ENCODE measurements at regions not wholly inside any gene's neighbourhood (a gene's known extent, or its start where the extent isn't known, plus 50 kb on each side); places are given as distances from the start of the nearest gene placed in this dataset.

DNA sequence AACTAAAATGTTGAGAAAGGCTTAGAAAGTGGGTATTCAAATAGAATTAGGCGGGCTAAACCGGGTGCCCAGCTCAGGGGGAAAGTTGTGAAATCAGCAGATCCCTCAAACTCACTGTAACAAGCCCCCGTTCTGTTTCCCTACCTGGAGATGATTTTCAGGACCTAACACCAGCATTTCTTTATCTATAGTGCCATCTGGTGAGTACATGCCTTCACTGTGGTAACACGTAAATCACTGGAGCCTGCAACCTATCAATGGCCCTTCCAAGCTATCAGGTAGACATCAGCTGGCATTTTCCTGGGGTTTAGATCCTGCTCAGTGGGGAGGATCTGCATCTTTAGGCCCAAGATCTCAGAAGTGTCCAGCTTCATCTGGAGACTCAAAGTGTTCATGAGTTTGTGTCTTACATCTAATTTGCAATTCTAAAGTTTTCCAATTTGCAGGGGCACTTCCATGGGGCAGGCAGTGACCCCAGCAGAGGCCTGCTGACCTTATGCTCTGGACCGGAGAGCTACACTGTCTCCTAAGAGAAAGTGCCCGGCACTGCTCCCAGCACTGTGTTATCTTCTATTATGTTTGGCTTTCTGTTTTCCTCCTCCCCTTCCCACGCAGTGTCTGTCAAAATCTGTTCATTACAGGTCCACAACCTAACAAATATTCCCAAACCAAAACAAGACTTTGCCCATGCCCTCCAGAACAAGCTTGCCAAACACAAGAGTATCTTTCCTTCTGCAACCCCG is 132.5 kb downstream of the LSM5 start:
- FAIRE-seq (no peak), DNase-seq (ENCODE audit: extremely low spot score, insufficient read length, low read depth) (no peak)

DNA sequence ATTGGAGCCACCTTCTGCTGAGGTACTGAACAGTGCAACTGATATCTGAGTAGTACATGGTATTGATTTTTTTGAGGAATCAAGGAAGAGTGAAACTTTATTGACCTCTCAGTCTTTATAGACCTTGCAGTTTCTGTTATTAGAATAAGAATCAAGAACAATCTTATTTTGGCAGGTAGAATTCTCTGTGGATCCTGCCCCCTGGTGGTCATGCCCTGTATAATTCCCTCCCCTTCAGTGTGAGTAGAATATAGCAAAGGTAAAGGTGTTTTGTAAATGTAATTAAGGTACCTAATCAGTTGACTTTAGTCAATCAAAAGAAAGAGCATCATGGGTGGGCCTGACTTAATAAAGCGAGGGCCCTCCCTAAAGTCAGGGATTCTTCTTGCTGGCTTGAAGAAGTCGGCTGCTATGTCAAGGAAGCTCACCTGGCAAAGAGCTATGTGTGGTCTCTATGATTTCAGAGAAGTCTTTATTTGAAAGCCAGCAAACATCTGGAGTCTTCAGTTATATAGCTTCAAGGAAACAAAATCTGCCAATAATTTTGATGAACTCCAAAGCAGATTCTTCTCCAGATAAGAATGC is 142.8 kb downstream of the LSM5 start:
- FAIRE-seq (peak; percentile 73), DNase-seq (ENCODE audit: extremely low spot score, insufficient read length, low read depth) (peak; percentile 11)

DNA sequence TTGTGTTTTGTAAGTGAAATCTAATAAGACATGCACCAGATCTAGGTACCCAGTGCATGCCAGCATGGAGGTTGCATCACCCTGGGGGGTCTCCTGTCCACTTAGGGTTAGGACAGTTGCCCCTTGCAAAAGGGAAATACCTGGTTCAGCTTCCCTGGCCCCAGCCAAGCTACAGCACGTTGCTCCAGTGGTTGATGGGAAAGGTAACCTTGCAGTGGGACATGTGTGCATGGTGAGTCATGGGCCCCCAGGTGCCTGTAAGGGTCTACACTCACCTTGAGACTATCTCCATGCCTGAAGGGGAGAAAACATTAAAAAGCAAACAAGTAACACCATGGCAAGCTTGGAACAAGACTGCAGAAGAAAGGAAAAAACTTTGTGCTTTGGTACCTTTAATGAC is 143.9 kb downstream of the LSM5 start:
- FAIRE-seq (no peak), DNase-seq (ENCODE audit: extremely low spot score, insufficient read length, low read depth) (no peak)

DNA sequence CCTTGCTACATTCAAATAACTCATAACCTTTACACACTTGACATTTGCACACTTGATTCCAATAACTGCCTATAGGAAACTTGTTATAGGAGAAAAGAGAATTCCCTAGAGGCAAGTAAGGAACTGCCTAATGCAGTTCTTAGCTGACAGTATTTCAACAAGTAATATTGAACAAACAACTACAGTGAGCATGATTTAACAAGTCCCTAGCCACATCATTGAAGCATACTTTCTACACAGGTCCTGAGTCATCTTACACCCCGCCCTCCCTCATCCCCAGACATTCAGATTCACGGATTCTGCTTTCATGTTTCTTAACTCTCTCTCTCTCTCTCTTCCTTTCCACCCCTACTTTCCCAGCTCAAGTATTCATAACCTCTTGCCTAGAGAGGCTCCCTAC is 153.5 kb downstream of the LSM5 start:
- FAIRE-seq (no peak), DNase-seq (ENCODE audit: extremely low spot score, insufficient read length, low read depth) (no peak)

DNA sequence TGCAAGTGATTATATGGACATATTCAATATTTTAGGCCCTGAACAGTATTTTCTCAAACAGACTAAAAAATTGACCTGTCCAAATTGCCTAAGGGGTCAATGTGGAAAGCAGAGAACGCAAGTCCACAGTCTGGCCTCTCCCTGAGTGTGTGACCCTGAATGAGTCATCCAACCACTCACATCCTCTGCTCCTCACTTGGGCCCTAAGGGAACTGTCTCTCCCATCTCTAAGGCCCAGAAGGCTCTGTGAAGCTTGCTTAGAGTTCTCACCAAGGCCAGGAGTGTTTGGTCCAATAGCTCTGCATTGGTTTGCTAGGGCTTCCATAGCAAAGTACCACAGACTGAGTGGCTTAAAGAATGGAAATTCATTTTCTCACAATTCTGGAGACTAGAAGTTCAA is 155.1 kb downstream of the LSM5 start:
- DNase-seq (ENCODE audit: extremely low spot score, insufficient read length, low read depth) (no peak), FAIRE-seq (no peak)

DNA sequence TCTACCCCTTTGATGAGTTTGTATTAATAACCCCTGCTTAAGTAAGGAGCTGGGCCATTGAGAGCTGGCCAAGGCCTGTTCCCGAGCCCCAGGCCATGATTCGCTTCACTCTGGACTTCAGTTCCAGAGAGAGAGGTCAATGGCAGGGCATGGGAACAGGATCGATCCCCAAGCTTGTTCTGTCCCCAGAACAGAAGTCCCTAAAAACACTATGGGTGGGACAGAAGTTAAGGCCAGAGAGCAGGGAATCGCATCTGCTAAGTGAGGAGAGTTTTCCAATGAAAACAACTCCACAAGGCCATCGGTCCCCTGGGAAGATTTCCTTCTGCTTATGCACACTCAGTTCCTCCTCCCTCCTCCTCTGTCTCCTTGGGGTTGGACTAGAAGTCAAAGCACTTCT is 159.6 kb downstream of the LSM5 start:
- FAIRE-seq (no peak), DNase-seq (ENCODE audit: extremely low spot score, insufficient read length, low read depth) (no peak)

DNA sequence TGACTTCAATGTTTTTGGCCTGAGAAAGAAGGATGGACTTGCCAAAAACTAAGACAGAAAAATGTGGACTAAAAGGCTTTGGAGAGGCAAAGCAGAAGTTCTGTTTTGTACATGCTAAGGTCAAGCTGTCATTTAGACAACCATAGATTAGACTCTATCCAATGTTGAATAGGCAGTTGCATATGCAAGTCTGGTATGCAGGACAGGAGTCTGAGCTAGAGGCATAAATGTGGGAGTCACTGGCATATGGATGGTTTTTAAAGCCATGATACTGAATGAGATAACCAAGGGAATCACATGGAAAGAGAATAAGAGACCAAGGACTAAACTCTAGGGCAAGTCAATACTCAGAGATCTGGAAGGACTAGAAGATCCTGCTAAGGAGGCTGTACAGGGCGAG is 164.1 kb downstream of the LSM5 start:
- FAIRE-seq: no peak
- no peak for DNase-seq (ENCODE audit: extremely low spot score, insufficient read length, low read depth)

DNA sequence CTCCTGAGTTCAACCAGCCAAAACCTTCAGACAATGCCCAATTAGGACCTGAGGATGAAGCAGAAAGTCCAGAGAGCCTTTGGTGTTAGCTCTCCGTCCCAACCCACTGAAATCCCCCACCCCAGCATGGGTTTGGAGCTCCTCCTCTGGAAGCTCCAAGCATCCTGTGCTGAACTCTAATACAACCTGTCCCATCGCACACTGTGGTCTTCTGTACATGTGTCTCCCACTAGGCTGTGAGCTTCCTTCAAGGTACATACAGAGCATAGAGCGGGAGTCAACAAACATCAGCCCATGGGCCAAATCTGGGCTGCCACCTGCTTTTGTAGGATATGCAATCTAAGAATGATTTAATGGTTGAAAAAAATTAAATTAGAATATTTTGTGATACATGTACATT is 166.5 kb downstream of the LSM5 start:
- DNase-seq (ENCODE audit: extremely low spot score, insufficient read length, low read depth): no peak
- FAIRE-seq: no peak

DNA sequence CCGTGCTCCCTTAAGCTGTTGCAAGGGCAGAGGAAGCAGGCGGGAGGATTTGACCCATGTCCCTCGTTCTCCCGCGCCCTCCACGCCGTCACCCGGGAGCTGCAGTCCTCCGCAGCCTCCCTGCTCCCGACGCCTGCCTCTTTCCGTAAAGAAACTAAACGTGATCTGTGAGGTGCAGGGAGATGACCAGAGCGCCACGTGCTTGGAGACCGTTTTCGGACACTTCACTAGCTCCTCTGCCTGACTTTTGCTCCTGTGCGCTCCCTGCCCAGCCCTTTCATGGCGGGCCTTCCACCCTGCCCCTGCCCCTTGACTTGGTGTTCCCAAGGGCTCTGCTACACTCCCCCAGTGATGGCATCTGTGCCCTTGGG is 171.2 kb downstream of the LSM5 start:
- FAIRE-seq: no peak
- no peak for DNase-seq (ENCODE audit: extremely low spot score, insufficient read length, low read depth)

DNA sequence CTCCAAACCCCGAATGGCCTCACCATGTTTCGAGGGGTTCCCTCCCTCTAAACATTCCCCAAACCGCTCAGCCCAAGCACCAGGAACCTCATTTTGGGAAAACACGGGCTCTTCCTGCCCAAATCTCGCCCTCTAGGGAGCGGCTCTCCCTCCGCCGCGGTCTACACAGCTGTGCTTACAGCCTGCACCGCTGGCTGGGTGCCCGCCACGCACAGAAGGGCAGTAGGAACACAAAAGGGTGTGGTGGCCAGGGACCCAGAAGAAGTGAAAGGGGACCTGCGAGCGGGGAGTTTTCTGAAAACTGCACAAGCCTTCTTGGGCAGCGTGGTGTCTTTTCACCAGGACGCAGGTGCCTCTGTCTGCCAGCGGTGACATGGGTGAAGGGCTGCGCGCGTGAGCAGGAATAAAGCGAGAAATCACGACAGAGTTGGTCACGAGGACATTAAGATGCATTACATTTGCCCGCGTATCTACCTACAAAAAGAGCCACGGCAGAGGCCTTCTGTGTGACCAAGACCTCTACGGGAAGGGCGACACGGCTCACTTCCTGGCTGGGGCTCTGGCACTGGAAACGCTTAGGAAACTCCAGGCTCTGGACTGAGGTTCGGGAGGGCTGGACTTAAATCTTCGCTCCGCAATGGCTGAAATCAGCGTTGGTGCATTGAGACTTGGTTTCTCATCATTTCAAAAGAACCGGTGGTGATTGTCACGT is 171.7 kb downstream of the LSM5 start:
- FAIRE-seq: no peak

DNA sequence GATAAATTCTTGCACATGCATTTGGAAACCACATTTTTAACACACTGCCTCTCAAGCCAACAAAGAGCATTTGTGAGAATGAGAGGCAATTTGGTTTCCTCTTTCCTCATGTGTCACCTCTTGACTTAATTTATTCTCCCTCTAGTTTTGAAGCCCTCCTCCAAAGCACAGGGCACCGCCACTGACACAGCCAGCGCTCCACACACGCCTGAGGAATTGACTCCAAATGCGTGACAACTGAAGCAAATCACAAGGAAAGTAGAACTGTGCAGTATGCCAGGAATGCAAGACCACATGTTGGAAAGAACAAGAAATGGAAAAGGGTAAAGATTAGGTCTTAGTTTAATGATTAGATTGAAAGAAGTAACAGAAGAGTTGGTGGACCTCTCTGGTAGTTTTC is 173.3 kb downstream of the LSM5 start:
- FAIRE-seq: no peak

More for the DNA sequence above, 171.7 kb downstream of the LSM5 start:
- DNase-seq (ENCODE audit: extremely low spot score, insufficient read length, low read depth): no peak

DNA sequence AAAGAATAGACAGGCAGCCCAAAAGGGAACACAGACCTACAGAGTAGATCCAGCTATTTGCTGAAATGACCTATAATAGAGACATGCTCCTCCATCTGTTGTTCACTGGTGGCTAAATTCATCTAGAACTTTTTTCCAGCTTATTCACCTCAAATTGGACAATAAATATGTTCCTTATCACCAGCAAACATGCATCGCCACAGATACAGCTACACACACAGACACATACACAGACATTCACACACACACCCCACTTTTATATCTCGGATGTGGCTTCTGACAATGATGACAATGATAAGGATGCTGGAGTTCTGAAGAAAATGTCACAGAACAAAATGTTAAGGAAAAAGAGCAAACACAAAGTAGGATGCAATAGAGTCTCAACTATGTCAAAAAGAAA is 175.4 kb downstream of the LSM5 start:
- no peak for DNase-seq (ENCODE audit: extremely low spot score, insufficient read length, low read depth)

More for the DNA sequence above, 173.3 kb downstream of the LSM5 start:
- DNase-seq (ENCODE audit: extremely low spot score, insufficient read length, low read depth): no peak

DNA sequence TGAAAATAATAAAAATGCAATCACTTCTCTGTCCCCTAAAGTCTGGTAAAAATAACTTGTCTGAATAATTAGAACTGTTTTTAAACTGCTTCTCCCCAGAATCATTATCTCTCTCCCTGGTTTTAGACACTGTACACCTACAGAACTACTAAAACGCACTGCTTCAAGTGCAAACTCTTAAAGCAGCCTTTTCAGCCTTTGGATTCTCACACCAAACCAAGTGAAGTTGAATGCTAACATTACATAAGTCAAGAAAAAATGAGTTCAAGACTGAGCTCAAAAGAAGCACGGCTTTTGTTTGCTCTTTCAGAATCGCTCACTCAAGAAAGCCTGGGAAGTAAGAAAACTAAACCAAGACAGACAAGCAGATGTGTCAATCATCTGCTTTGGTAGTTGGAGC is 188.8 kb downstream of the LSM5 start:
- DNase-seq (ENCODE audit: extremely low spot score, insufficient read length, low read depth) (no peak), FAIRE-seq (no peak)

More for the DNA sequence above, 175.4 kb downstream of the LSM5 start:
- no peak for FAIRE-seq

DNA sequence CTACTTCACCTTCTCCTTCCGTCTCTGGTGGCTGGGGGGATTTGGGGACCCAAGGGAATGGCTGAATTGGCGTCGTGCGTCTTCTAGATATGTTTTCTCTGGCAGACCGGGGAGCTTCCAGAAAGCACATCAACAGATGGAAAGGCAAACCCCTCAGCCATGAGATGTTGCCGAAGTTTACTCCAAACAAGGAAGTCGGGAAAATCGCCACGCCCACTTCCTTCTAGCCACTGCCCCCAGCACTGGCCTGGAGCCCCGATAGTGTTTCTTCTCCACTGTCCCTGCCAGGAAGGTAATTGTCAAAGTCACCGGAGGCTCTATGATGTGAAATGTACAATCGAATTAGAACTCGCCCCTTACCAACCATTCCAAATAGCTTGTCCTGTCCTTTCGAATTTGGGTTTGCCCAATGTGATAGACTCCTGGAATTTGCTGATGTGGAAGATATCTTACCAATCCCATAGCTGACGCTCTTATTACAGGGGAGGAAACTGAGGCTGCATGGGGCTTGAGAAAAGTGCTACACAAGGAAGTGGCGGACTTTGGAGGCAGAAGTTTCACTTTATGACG is 191.0 kb downstream of the LSM5 start:
- DNase-seq (ENCODE audit: extremely low spot score, insufficient read length, low read depth) (no peak), FAIRE-seq (no peak)

DNA sequence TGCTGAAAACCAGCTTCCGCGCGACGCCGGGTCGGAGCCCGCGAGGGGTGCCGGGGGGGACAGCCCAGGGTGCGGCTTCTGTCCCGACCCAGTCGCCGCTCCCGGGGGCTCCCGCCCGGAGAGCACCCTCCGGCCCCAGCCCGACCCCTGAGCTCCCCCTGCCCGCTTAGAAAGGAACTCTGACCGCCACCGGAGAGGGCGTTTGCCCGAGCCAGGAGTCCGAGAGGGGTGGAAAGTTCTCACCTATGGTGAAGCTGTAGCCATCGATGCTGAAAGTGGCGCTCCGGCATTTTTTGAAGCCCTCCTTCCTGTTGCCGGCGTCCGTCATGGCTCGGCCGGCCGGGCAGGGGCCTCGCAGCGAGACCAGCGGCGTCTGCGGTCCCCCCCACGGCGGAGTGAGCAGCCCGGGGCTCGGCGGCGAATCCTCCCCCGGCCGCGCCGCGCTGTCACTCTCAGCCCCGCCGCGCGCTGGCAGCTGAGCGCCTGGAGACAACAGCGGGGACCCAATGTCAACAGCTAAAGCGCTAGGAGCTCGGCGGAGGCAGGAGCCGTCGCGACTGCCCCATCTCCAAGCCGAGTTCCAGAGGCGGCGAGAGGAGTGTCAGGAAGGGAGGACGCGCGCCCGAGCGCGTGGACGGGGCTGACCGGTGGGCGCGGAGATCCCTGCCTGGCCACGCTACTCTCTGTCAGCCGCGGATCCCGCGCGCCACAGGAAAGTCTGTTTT is 191.6 kb downstream of the LSM5 start:
- DNase-seq (ENCODE audit: extremely low spot score, insufficient read length, low read depth): no peak
- FAIRE-seq: no peak

DNA sequence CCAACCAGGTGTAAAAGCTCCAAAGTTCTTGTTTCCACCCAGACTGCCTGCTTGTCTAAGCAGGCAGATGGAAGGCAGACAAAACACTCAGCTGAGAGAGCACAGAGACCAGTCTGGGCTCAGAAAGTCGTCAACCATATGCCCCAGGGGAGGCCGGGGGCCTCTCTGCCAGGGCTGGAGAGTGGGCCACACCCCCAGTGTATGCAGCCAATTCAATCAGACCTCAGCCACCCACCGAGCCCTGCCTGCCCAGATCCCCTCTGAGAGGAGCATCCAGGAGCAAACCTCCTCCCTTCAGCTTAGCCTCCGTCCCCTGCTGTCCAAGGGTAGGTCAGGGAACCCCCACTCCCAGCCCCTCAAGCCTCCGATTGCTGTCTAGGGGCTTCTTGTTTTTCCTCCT is 196.3 kb downstream of the LSM5 start:
- no peak for FAIRE-seq
- no peak for DNase-seq (ENCODE audit: extremely low spot score, insufficient read length, low read depth)

DNA sequence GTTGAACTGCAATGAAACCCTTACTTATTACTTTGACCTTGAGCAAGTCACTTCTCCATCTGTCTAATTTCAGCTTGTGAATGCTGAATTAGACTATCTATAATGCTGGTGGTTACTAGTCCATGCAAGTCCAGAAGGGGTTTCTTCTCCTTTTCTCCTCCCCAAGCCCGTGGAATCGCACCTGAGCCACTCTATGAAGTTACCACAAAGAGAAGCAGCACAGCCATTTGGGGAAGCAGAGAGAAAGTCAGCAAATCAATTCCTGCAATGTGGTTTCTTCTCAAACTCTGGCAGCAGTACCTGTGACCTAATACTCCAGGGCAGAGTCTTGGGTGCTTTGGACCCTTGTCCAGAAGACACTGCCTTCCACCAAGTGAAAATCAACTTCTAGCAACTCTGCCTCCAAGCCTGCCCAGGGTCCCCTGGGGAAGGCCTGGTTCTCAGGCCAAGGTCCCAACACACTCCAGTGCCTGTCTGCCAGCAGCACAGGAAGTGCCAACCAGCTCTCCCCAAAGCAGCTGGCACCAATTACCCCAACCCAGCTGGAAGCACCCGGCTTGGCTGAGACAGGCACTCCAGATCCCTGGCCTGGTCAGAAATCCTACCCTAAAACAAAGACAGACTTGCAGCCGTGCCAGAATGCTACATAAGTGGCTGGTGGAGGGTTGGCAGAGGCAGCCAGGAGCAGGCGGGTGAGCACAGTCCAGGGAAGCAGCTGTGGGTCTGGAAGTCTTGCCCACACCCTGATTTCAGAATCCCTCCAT is 200.3 kb downstream of the LSM5 start:
- no peak for DNase-seq (ENCODE audit: extremely low spot score, insufficient read length, low read depth)

DNA sequence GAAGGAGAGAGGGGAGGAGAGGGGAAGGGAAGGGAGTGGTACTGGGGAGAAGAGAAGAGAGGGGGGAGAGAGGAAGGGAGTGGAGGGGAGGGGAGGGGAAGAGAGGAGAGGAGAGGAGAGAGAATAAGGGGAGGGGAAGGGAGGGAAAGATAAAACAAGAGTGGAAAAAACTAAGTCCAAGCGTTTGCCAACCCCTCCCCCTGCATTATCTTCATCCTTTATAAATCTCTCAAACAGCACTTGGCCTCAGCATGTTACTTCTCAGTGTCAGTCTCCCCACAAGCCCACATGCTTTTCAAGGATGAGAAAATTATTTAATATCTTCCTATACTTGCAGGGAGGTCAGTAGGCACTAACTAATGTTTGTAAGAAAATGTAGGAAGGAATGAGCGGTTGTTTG is 204.5 kb downstream of the LSM5 start:
- FAIRE-seq: no peak
- DNase-seq (ENCODE audit: extremely low spot score, insufficient read length, low read depth): no peak

More for the DNA sequence above, 200.3 kb downstream of the LSM5 start:
- no peak for FAIRE-seq

DNA sequence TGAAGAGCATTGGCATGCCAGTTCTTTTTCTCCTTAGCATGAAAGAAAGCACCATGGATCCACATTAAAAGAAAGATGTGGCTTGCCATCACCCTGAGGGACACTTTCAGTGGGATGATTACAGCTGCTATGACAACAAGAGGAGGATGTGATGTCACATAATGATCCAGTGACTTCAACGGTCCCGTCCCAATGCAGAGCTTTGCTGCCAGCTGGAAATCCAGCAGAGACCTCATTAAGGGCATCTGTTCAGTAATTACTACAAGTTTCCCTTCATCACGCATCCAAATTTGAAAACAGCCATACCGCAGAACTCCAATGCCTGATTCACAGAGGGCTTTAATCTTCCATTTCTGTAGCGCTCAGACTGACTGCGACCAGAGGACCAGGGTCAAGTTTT is 206.6 kb downstream of the LSM5 start:
- DNase-seq (ENCODE audit: extremely low spot score, insufficient read length, low read depth) (no peak), FAIRE-seq (no peak)

DNA sequence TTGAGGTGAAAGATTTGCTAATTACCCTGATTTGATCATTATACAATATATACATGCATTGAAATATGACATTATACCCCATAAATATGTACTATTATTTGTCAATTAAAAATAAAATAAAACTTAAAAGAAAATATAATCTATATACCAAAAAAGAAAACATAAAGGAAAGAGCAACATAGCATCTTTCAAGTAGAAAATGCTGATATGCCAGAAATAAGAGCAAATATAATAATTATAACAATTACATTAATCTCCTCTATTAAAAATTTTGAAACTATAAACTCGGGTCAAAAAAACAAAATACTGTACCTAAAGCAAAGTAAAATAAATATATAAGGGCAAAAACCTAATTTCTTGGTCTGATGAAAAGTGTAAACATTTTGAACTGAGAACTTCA is 209.3 kb upstream of the PDE1C start:
- FAIRE-seq (no peak), DNase-seq (ENCODE audit: extremely low spot score, insufficient read length, low read depth) (no peak)
